OCI-LY7 (cell line): ENCODE measurements at regions not wholly inside any gene's neighbourhood (a gene's known extent, or its start where the extent isn't known, plus 50 kb on each side); places are given as distances from the start of the nearest gene placed in this dataset.

Source experiments
- EZH2phosphoT487 ChIP-seq: fragments of 200-600 bp; sonication (generic); IDR thresholded peaks from 2 replicates; pipeline ENCODE4 v1.6.1; 2018; ENCODE audit warnings: low read depth, borderline replicate concordance, mild to moderate bottlenecking, mixed run types, antibody characterized with exemption, low read length, moderate library complexity, mixed read lengths
- TF ChIP-seq, protein P1 (sequence below): fragments of 200-600 bp; sonication (generic); conservative IDR thresholded peaks from 2 replicates; pipeline ENCODE4 v1.5.1; 2014; ENCODE audit warnings: mild to moderate bottlenecking, antibody characterized with exemption, low read length, moderate library complexity, mixed read lengths

DNA sequence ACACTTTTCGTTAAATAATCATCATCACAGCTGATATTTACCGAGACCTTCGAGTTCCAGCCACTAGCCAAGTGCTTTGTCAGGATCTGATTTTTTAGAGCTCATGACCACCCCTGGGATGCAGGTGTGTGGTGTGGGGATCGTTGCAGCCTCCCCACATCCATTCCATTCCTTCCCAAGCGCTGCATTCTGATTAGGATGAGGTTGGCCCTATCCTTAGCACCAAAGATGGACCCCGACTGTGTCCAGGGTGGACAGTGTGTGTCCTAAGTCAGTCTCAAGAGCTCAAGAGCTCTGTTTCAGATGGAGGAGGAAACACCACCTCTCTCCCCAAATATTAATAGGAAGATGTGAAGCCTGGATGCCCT, 74.1 kb downstream of the PSMG1 start:
- TF ChIP-seq, protein P1, sequence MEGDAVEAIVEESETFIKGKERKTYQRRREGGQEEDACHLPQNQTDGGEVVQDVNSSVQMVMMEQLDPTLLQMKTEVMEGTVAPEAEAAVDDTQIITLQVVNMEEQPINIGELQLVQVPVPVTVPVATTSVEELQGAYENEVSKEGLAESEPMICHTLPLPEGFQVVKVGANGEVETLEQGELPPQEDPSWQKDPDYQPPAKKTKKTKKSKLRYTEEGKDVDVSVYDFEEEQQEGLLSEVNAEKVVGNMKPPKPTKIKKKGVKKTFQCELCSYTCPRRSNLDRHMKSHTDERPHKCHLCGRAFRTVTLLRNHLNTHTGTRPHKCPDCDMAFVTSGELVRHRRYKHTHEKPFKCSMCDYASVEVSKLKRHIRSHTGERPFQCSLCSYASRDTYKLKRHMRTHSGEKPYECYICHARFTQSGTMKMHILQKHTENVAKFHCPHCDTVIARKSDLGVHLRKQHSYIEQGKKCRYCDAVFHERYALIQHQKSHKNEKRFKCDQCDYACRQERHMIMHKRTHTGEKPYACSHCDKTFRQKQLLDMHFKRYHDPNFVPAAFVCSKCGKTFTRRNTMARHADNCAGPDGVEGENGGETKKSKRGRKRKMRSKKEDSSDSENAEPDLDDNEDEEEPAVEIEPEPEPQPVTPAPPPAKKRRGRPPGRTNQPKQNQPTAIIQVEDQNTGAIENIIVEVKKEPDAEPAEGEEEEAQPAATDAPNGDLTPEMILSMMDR, result no peak
- TF ChIP-seq EZH2phosphoT487, result no peak
